GM18502 (cell line): ENCODE measurements at regions not wholly inside any gene's neighbourhood (a gene's known extent, or its start where the extent isn't known, plus 50 kb on each side); places are given as distances from the start of the nearest gene placed in this dataset.

Experiments used
- ATAC-seq: cut with Tn5 transposase; IDR thresholded peaks from one replicate; pipeline ENCODE4 v1.9.1; 2021; ENCODE audit warnings: mild to moderate bottlenecking; ENCODE audit not compliant: unreplicated experiment, poor library complexity

DNA sequence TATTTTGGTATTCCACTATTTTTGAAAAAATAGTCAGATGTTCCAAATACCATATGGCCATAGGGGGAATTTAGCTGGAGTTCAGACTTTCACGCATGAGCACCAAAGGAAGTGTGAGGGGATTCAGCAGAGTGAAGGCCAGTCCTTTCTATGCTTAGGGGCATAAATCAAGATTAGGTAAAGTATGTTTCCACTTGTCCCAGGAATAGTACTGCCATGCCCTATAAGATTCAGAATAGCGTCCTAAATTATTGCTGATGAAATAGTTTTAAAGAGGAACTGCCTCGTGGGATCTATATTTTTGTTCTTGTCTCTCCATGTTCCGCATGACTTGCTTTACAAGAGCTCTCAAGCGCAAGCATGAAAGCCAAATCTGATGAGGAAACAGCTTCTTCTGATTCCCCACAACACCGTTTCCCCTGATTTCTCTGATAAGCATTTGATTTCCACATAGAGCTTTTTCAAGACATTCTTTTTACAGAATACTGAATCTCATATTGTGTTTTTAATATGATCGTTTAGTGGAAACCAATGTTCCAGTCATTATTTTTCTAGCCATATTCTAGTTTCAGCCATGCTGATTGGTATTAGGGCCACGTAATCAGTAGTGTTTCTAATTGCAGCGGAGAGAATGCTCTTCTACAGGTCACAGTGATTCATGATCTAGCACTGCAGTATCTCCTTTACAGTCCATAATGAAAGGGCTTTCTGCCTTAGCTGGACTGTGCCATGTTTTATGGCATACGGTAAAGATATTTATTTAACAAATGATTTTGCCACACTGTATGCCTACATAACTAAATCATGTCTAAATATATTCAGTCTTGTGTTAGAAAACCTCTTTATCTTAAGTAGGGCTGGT is 492.3 kb downstream of the CENPC start:
- ATAC-seq, result no peak

DNA sequence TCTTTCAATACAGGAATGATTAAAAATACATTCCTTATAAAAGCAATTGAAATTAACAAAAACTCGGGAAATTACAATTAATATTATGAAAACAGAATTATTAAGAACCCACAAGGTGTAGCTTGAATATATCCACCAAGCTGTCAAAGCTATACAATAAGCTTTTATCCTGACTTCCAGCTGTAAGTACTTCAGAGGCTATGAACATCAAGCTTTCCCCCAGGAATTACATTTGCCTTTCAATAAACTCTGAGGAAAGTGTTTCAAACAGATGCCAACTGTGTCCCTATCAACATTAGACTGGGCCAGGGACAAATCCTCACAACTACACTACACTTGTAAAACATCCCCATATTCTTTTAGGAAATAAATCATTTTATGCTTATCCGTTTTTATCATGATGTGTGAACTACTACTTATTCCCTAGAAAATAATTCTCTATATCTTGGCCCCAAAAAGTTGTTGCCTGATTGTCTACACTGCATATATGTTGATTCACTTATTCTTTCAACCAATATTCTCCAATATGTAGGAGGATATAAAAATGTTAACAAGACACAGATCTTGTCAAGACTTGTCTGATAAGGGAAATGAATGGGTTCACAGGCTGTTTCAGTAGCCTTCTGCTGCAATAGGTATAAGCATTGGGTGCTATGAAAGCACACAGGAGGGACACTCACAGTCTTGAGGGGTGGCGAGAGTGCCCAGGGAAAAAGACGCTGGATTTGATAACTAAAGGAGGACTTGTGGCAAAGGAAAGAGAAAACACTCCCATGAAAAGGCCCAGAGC is 494.1 kb downstream of the CENPC start:
- no peak for ATAC-seq

DNA sequence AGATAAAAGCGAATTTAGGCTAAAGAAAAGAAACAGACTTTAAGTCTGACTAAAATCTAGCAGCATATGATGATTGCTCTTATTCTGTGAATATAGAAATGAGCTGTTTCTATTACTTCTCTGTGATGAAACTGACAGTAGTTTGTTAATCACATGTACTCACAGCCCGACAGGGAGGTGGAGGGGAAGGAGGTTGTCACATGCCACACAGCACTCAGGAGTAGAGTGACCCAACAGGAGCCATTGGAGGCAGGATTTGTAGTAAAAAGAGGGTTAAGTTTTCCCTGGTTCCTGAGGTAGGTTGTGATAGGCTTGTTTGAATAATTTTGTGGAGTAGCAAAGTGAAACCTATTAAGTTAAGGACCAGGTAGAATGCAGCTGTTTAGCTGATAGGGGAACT is 495.9 kb downstream of the CENPC start:
- no peak for ATAC-seq

DNA sequence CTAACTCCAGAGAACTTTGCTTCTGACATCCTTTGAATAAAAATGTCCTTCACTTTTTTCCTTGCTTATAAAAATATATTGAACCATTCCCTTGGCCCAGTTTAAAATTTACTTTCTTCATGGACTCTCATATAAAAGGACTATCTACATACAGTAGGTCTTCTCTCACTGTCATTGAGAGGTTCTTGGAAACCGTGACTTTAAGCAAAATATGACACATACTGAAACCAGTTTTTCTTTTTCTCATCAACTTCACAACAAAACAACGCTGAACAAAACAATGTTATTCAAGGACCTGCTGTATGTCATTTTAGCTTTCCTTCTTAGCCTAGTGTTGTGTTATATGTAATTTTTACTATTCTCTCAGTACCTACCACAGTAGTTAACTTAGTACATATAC is 496.8 kb downstream of the CENPC start:
- no peak for ATAC-seq

DNA sequence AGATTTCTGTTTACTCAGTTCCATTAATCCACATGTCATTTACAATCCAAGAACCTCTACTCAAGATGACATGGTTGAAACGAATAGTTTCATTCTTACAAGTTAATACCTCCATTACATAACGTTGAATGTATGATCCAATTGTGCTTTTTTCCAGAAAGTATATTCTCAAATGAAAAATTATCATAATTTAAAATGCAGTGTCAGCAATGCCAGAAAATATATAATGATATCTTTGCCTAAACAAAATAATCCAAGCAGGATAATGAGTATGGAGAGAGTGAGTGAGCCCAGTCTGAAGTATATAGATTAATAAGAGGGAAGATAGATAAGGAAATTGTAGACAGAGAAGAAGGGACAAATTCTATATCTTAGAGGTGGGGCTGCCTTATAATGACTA is 505.0 kb downstream of the CENPC start:
- ATAC-seq, result no peak

DNA sequence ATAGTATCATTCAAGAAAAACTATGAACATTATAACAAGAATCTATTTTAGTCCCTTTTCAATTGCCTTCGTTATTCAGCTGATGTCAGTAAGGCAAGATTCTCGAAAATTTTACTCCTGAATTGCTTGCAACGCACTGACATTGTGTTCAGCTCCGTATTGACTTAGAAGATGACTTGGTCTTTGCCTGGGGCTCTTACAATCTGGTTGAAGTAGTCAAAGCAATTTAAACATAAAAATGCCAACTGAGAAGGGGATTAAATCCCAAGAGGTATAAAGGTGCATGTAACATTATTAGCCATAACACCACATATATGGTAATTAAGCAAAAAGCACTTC is 507.1 kb downstream of the CENPC start:
- ATAC-seq, result no peak

DNA sequence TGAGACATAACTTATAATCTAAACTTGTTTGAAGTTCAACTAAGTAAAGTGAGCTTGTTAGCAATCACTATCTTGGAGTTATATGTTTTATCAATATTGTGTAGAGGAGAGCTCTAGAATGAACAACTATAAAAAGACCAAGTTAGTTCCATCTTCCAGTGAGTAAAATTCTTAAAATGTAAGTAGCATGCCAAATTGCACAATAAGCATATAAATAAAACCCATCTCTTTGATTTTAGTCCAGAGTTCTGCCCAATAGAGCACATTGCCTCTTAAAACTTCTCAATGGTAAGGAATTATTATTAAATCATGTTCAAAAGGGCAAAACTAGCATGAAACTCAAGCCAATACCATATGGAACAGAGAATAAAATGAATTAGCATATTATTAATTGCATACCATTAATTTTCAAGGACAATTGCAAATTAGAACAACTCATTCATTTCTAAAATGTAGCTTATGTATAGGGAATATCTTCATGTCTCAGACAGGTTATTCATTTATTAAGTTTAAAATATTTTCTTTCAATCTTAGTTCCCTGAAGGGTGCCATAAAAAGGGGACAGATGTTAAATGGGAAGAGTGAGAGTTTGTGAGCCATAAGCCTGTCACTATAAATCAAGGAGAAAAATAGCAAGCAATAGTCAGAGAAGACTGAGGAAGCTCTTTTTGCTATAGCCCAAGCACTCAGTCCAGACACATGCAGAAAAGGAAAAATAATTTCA is 507.6 kb downstream of the CENPC start:
- ATAC-seq, result no peak

DNA sequence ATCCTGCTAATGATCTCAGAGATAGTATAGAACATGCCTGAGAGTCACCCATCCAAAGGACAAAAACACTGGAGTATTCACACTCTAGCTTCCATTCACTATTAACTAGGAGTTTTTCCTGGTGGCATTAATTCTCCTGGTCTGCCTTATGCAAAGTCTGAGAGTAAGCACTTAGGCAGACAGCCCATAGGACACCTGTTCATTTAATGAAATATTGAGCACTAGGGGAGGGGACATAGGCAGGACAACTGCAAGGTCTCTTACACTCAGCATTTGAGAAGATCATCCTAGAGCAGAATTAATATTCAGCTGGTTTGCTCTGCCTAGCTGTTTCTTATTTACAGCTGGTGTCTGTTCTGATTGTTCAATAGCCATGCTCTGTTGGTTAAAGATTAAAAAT is 508.5 kb downstream of the CENPC start:
- ATAC-seq, result no peak

DNA sequence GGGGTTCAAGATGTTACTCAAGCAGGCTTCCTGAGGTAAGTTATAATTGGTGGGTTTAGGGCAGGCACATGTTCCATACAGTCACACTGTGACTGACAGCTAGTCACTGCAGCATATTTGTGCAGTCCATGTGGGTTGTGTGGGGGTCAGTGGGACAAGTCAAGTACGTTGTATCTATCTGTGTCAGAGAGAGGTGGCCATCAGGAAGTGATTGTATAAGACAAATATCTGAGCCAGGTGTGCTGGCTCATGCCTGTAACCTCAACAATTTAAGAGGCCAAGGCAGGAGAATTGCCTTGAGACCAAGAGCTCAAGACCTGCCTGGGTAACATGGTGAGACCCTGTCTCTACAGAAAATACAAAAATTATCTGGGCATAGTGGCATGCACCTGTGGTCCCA is 509.3 kb downstream of the CENPC start:
- no peak for ATAC-seq

DNA sequence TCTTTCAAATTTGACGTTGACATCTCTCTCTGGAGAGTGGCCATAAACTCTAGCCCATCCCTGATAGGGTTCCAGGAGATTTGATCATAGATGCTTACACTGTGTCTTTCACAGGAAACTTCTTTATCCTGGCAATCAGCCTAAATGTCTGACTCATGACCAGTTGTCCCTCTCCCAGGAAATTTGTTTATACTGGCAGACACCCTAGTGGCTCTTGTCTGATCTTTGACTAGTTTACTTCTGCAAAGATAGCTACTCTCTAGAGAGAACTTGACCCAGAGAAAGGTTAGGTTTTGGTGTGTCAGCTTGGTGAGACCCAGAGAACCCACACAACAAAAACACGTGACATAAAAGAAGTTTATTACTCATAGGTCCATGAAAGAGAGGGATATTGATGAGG is 509.8 kb downstream of the CENPC start:
- no peak for ATAC-seq

DNA sequence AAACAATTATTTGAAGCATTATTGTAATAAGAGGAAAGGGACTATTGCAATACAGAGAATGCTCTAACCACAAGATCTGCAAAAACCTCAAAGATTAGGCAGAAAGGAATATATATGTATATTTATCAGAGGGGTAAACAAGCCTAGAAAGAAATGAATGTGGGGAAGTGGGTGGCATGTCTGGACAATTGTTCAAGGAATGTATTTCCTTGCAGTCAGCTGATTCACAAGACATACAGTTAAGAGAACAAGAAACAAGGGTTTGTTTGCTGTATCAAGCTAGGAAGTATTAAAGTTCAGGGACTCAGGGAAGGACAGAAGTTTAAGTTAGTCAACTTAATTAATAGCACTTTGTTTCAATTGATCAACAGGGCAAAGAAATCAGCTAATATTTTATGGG is 514.7 kb downstream of the CENPC start:
- no peak for ATAC-seq

DNA sequence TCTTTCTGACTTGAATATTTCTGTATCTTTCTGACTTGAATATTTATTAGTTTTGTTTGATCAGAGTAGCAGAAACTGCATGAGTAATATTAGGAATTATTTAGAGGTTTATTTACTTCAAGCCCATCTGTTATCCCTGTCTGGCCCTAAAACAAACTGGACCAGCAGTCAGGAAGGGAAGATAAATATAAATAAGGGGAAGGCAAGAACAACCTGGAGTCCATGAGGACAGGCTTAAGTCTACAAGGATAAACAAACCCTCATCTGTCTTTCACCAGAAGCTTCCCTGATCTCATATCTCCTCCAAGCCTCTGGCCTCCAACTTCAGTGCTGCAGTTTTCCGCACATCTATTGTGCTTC is 524.9 kb downstream of the CENPC start:
- no peak for ATAC-seq

DNA sequence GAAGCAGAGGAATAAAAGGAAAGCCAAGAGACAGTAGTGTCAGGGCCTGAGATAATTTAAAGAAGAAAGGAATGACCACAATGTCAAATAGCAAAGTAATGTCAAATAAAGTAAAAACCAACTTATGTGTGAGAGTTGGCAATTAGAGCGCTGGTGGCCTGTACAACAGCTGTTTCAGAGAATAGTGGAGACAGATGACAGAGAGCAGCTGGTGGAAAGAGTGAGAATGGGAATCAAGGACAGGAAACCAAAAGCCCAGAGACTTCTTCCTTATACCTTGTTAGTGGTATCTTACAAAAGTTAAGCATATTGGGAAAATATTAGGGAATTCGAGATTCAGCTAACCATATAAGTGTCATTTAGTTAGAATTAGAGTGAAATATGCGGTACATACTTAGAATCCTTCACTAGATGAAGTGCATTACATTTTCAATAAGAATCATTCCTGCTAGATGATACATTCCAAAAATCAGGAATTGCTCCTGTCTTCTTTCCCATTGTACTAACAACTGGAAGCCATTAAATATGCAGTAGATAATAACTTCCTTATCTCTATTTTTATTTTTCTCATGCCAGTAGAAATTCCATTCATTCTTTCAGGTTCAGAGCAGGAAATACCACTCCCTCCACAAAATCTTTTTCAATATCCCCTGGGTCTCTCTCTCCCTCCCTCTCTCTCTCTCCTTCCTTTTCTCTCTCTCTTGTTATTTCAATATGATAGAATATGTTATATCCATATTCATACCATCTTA is 525.4 kb downstream of the CENPC start:
- ATAC-seq, result no peak

DNA sequence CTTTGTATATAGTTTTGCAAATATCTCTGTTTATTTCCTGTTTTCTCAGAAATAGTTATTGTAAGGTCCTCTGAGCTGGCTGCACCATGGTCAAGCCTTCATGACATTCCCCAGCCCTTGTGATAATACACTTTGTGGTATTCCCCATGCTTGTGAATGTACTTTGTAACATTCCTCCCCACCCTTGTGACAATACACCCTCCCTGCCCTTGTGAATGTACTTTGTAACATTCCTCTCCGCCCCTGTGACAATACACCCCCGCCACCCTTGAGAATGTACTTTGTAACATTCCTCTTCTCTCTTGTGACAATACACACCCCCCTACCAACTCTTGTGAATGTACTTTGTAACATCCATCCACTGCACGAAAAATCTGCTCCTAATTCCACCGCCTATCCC is 530.7 kb downstream of the CENPC start:
- ATAC-seq, result no peak

DNA sequence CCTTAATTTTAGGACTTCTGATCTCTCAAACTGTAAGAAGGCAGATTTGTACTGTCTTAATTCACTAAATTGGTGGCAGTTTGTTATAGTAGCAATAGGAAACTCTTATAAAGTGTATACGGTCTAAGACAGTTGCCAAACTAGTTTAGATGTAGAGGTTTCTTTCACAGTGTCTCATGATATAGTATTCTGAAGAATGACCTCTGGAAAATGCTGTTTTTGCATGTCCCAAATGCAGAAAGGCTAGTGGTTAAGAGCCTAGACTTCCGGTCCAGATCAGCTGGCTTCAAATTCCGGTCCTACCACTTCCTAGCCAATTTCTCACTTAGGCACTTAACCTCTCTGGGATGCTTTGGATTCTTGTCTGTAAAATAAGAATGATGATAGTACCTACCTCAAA is 538.5 kb downstream of the CENPC start:
- ATAC-seq, result no peak

DNA sequence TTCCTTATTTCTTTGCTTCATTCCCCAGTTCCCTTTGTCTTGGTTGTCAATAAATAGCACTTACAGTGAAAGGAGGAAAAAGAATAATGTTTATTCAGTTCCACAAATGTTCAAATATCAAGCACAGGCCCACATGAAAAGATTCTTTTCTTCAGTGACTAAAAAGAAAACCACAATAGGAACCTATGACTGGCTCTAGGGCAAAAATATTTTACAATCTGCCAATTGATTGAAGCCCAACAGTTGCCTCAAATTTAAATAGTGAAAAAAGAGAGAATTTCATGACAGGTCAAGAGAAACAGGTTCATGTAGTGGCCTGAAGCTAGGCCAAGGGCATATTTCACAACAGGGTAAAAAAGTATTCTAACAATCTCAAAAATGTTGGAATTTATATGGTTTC is 553.8 kb downstream of the CENPC start:
- ATAC-seq, result no peak

DNA sequence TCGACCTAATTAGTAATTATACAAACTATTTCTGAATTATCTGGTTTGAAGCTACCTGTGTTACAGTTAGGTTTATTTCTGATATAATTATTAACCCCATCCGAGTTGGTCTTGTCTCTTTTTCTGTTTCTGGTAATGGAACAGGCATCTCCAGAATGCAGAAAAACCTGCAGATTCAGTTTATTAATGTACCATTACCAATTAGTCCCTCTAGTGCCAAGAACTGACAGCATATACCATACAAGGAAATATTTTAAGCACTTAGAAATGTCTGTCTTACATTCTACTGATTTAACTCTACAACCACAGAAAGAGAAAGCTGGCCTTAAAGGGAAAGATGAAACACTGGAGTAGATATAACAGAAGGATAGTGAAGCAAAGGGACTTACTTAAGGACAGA is 570.6 kb downstream of the CENPC start:
- ATAC-seq, result no peak

DNA sequence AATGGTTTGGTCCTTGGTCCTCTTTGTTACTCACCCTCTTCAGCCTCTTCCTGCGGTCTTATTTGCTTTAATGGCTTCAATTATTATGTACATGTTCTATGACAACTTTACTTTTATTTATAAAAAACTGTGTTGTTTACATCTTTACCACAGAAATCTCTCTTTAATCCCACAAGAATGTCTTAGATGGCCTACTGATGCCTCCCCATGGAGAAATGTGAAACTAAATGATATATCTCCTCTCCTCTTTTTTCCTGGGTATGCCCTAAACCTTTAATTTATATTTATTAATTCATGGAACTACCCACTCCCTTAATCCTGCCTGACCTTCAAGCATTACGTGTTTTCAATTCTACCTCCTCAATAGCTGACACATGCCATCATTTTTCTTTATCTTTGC is 573.2 kb downstream of the CENPC start:
- no peak for ATAC-seq

DNA sequence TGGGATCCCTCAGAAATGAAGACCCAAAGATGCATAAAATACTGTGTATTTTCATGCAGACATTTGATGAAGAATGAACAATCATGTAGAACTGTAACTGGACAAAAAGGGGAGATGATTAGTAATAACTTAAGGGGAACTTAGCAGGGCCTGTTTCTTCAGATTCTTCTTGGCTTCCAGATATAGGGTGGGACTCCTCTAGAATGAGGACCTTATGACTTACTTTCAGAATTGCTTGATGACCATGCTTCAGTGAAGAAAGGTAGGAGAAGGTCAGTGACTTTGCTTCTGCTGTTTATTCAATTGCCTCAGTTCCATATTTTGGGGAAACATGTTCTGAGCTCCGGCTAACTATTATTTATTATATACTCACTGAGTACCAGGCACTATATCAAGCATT is 580.8 kb downstream of the CENPC start:
- no peak for ATAC-seq

DNA sequence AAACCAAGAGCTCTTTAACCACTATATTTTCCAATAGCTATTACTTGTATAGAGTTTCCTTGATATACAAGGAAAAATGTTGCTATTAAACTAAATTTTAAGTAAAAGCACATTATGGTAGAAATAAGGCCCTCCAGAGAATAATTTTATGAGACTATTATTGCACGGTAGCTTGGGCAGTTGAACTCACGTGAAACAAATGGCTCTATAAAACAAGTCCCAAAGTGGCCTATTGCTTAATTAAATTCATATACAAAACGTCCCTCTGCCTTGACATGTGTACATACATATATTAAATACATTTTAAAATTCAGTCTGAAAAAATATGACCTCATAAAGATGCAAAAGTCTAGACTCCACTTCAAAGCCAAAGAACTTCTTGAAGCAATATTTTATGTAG is 582.2 kb downstream of the CENPC start:
- ATAC-seq, result no peak

DNA sequence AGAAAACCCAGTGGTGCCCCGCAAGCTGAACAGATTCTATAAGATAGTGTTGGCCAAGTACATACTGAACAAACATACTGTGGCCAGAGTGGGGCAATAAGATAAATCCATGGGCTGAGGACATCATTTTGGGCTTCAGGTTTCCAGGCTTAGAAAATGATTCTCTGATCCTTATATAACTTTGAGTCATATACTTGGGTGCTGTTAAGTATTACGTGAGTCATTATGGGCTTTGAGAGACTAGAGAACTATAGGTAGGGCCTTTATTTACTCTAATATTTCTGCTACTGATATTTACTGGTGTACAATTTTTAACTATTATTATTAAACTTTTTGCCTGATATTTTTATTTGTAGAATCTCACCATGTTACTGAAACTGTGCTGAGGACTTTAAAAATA is 586.1 kb downstream of the CENPC start:
- no peak for ATAC-seq
